AG10803 (cell line): ENCODE measurements at regions not wholly inside any gene's neighbourhood (a gene's known extent, or its start where the extent isn't known, plus 50 kb on each side); places are given as distances from the start of the nearest gene placed in this dataset.

Source experiments
- DNase-seq: peaks from one replicate; pipeline ENCODE4 v3.0.0; 2010; ENCODE audit warnings: low read depth
- H3K4me3 ChIP-seq: 2 replicates; pipeline ENCODE4 v1.5.1; 2011; ENCODE audit warnings: mild to moderate bottlenecking, low read length, control low read depth
- CTCF ChIP-seq: conservative IDR thresholded peaks from 2 replicates; pipeline ENCODE4 v1.5.1; 2011; ENCODE audit warnings: mild to moderate bottlenecking, low read length, control low read depth, inconsistent platforms

- DNase-seq, result peak; percentile 98
- no peak for TF ChIP-seq CTCF
- H3K4me3 ChIP-seq, result no peak overlapping the region
Observed at GRCh38 chr6:133707456-133707855, 181.5 kb upstream of the TCF21 start.

GRCh38 chr6:133710826-133711225, 178.1 kb upstream of the TCF21 start:
- TF ChIP-seq CTCF, result no peak
- DNase-seq, result no peak
- H3K4me3 ChIP-seq, result no peak overlapping the region

GRCh38 chr6:133715270-133715669, 173.6 kb upstream of the TCF21 start:
- TF ChIP-seq CTCF, result no peak
- no peak overlapping the region for H3K4me3 ChIP-seq
- DNase-seq, result no peak

- TF ChIP-seq CTCF, result no peak
- H3K4me3 ChIP-seq, result no peak overlapping the region
- DNase-seq, result peak; percentile 81
Observed at GRCh38 chr6:133724726-133725125, 164.2 kb upstream of the TCF21 start.

- DNase-seq, result no peak
Observed at GRCh38 chr6:133726188-133726587, 162.7 kb upstream of the TCF21 start.

GRCh38 chr6:133730881-133731280, 158.0 kb upstream of the TCF21 start:
- TF ChIP-seq CTCF, result no peak
- peak; percentile 26 for DNase-seq
- no peak overlapping the region for H3K4me3 ChIP-seq

More at GRCh38 chr6:133726188-133726587, 162.7 kb upstream of the TCF21 start:
- no peak for TF ChIP-seq CTCF
- H3K4me3 ChIP-seq, result no peak overlapping the region

GRCh38 chr6:133740218-133740617, 148.7 kb upstream of the TCF21 start:
- DNase-seq, result no peak
- TF ChIP-seq CTCF, result no peak
- no peak overlapping the region for H3K4me3 ChIP-seq
